K562 (cell line): ENCODE measurements at regions not wholly inside any gene's neighbourhood (a gene's known extent, or its start where the extent isn't known, plus 50 kb on each side); places are given as distances from the start of the nearest gene placed in this dataset.
A peak's percentile ranks its signal among the peaks of the same experiment; 100 is the strongest.

Experiments
- ATAC-seq: fragments of 200-7000 bp; cut with Tn5 transposase; 3 replicates; pipeline ENCODE4 v1.9.1; 2020; ENCODE audit warnings: moderate library complexity
- BruUV-seq: library from RNA; stranded (reverse); fragments of 400-500 nt; replicated peaks from 2 replicates; lab custom pipeline; 2021; lab: Mats Ljungman, UMichigan
- CTCF ChIA-PET: fragments of 300-600 bp; formaldehyde crosslinking; extraction: SDS; loops from one replicate; lab custom pipeline; 2021; ENCODE audit warnings: low intra/inter-chr PET ratio; lab: Yijun Ruan, JAX
- POLR2A ChIA-PET: fragments of 300-600, 350-650 bp; sonication (Branson Sonifier 250); formaldehyde crosslinking; extraction: SDS; loops from one replicate; lab custom pipeline; 2021; ENCODE audit warnings: antibody characterized with exemption, inconsistent platforms; lab: Yijun Ruan, JAX
- DNase-seq, 4 experiments: peaks; one replicate each; pipeline versions ENCODE4 v3.0.0 to v3.0.0-alpha.2; 2011 to 2018; ENCODE audit warnings: low spot score in 3 of 4, mixed read lengths in 3 of 4; ENCODE audit errors: extremely low read depth in 1 of 4
- FAIRE-seq: peaks from 2 replicates; lab custom pipeline; 2011; peaks lifted over from hg19 to GRCh38; lab: Jason Lieb, UNC
- H2AFZ ChIP-seq: 2 replicates; pipeline ENCODE4 v1.6.0; 2011; ENCODE audit warnings: low read depth, low read length, control low read depth, inconsistent platforms
- H3K27ac ChIP-seq: fragments of 200-600 bp; 3 replicates; pipeline ENCODE4 v1.8.0; 2011; ENCODE audit warnings: low read depth, mild to moderate bottlenecking, control low read depth, inconsistent platforms, low read length, moderate library complexity, mixed read lengths; ENCODE audit errors: extremely low read depth
- H3K27me3 ChIP-seq, 2 experiments: fragments of 300-600 bp in 1 of 2; 2 replicates in 1 of 2; 3 replicates in 1 of 2; pipeline versions ENCODE4 v1.6.0 to v1.8.0; 2011; ENCODE audit warnings: inconsistent platforms in 2 of 2, low read length in 2 of 2, mild to moderate bottlenecking in 1 of 2, mixed read lengths in 1 of 2, moderate library complexity in 1 of 2; ENCODE audit not compliant: control insufficient read depth in 2 of 2, insufficient read depth in 2 of 2
- H3K36me3 ChIP-seq: fragments of 300-600 bp; 3 replicates; pipeline ENCODE4 v1.8.0; 2011; ENCODE audit warnings: mild to moderate bottlenecking, low read length, inconsistent platforms; ENCODE audit not compliant: control insufficient read depth, insufficient read depth
- H3K4me1 ChIP-seq, 2 experiments: fragments of 200-600 bp in 1 of 2; replicated peaks in 1 of 2; 2 replicates in 1 of 2; 3 replicates in 1 of 2; pipeline versions ENCODE4 v1.5.1 to v1.8.0; 2011; ENCODE audit warnings: inconsistent platforms in 2 of 2, low read length in 2 of 2, mild to moderate bottlenecking in 1 of 2, mixed read lengths in 1 of 2, moderate library complexity in 1 of 2; ENCODE audit not compliant: control insufficient read depth in 2 of 2, insufficient read depth in 2 of 2
- H3K4me2 ChIP-seq: 2 replicates; pipeline ENCODE4 v1.6.1; 2011; ENCODE audit warnings: low read length, control low read depth, inconsistent platforms, mixed read lengths; ENCODE audit not compliant: insufficient read depth
- H3K4me3 ChIP-seq: fragments of 200-600 bp; sonication (generic), shearing (Covaris generic); 2 replicates; pipeline ENCODE4 v1.5.1; 2016; ENCODE audit warnings: control low read depth, inconsistent platforms
- H3K79me2 ChIP-seq: fragments of 200-600 bp; 3 replicates; pipeline ENCODE4 v1.8.0; 2011; ENCODE audit warnings: low read length, inconsistent platforms; ENCODE audit not compliant: control insufficient read depth, insufficient read depth
- H3K9ac ChIP-seq, 2 experiments: 2 replicates each; pipeline versions ENCODE4 v1.6.0 to v1.6.1; 2011; ENCODE audit warnings: low read depth in 2 of 2, low read length in 2 of 2, control low read depth in 1 of 2, inconsistent platforms in 1 of 2, mild to moderate bottlenecking in 1 of 2, mixed read lengths in 1 of 2; ENCODE audit not compliant: insufficient read depth in 1 of 2
- H3K9me1 ChIP-seq: one replicate; pipeline ENCODE4 v1.6.0; 2011; ENCODE audit warnings: inconsistent platforms, mild to moderate bottlenecking, low read length, moderate library complexity; ENCODE audit not compliant: control insufficient read depth, insufficient read depth
- H3K9me3 ChIP-seq: replicated peaks from 2 replicates; pipeline ENCODE4 v1.5.1; 2011; ENCODE audit warnings: low read depth, low read length, inconsistent platforms; ENCODE audit not compliant: control insufficient read depth, insufficient read depth
- H4K20me1 ChIP-seq: replicated peaks from 2 replicates; pipeline ENCODE4 v1.6.1; 2011; ENCODE audit warnings: low read length, inconsistent platforms, mixed read lengths; ENCODE audit not compliant: control insufficient read depth, insufficient read depth
- EGR1 ChIP-seq: fragments of 450-650 bp; conservative IDR thresholded peaks from 2 replicates; pipeline ENCODE4 v1.6.1; 2017; ENCODE audit warnings: mild to moderate bottlenecking
- KAT7 ChIP-seq: sonication (generic); formaldehyde crosslinking; IDR thresholded peaks from 2 replicates; pipeline ENCODE4 v1.8.0; 2022; ENCODE audit warnings: missing genetic modification reagents, mild to moderate bottlenecking, borderline replicate concordance
- XRCC3 ChIP-seq: fragments of 450-650 bp; IDR thresholded peaks from 2 replicates; pipeline ENCODE4 v1.6.1; 2017; ENCODE audit warnings: mild to moderate bottlenecking, moderate library complexity
- ZNF263 ChIP-seq: sonication (generic); formaldehyde crosslinking; IDR thresholded peaks from 2 replicates; pipeline ENCODE4 v1.8.0; 2022; ENCODE audit warnings: mild to moderate bottlenecking, missing genetic modification reagents, borderline replicate concordance
- WGBS: fragments of 100-300 bp; shearing (Covaris generic); methylation state at CpG from one replicate; pipeline ENCODE4 v1.1.6; 2016; ENCODE audit warnings: low coverage, mixed read lengths; ENCODE audit not compliant: insufficient coverage; ENCODE audit errors: missing lambda C conversion rate; 5-methylcytosine and 5-hydroxymethylcytosine counted together
- in situ Hi-C: fragments of 300-500 bp; cut with MboI; formaldehyde crosslinking; loops from 4 replicates; pipeline ENCODE4 v1.15.0; 2018; ENCODE audit warnings: inconsistent platforms, mixed read lengths
- intact Hi-C: fragments of 100-400 bp; cut with micrococcal nuclease; formaldehyde crosslinking; loops from 2 replicates; pipeline ENCODE4 v1.14.2; 2022
- TF ChIP-seq, protein P1 (sequence below): sonication (generic); formaldehyde crosslinking; IDR thresholded peaks from 2 replicates; pipeline ENCODE4 v1.8.0; 2022; ENCODE audit warnings: mild to moderate bottlenecking, missing genetic modification reagents
- TF ChIP-seq, protein P2 (sequence below): fragments of 200-800 bp; sonication (Bioruptor generic); IDR thresholded peaks from 2 replicates; pipeline ENCODE4 v1.6.1; 2017; ENCODE audit warnings: missing genetic modification characterization, missing compliant biosample characterization
- TF ChIP-seq, protein P3 (sequence below): sonication (generic); formaldehyde crosslinking; IDR thresholded peaks from 2 replicates; pipeline ENCODE4 v1.9.0; 2022; ENCODE audit warnings: mild to moderate bottlenecking, missing genetic modification reagents

DNA sequence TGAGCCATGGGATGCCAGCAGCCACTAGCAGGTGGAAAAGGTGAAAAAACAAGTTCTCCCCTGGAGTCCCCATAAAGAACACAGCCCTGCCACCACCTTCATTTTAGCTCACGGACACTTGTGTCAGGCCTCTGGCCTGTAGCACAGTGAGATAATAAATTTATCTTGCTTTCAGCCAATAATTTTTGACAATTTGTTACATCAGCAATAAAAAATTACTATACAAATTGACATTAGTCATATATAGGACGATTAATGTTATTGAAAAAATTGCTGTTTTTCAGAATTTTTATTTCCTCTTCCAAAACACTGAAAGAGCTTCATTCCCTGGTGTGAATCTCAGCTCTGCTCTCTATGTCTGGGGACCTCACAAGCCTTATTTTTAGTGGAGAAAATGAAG lies 152.9 kb upstream of the ETV3 start (continued):
- TF ChIP-seq, protein P1, sequence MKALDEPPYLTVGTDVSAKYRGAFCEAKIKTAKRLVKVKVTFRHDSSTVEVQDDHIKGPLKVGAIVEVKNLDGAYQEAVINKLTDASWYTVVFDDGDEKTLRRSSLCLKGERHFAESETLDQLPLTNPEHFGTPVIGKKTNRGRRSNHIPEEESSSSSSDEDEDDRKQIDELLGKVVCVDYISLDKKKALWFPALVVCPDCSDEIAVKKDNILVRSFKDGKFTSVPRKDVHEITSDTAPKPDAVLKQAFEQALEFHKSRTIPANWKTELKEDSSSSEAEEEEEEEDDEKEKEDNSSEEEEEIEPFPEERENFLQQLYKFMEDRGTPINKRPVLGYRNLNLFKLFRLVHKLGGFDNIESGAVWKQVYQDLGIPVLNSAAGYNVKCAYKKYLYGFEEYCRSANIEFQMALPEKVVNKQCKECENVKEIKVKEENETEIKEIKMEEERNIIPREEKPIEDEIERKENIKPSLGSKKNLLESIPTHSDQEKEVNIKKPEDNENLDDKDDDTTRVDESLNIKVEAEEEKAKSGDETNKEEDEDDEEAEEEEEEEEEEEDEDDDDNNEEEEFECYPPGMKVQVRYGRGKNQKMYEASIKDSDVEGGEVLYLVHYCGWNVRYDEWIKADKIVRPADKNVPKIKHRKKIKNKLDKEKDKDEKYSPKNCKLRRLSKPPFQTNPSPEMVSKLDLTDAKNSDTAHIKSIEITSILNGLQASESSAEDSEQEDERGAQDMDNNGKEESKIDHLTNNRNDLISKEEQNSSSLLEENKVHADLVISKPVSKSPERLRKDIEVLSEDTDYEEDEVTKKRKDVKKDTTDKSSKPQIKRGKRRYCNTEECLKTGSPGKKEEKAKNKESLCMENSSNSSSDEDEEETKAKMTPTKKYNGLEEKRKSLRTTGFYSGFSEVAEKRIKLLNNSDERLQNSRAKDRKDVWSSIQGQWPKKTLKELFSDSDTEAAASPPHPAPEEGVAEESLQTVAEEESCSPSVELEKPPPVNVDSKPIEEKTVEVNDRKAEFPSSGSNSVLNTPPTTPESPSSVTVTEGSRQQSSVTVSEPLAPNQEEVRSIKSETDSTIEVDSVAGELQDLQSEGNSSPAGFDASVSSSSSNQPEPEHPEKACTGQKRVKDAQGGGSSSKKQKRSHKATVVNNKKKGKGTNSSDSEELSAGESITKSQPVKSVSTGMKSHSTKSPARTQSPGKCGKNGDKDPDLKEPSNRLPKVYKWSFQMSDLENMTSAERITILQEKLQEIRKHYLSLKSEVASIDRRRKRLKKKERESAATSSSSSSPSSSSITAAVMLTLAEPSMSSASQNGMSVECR (CRISPR knock-in tag): no peak
- TF ChIP-seq ZNF263 (CRISPR knock-in tag) (no peak), EGR1 (no peak), XRCC3 (no peak), KAT7 (no peak)

DNA sequence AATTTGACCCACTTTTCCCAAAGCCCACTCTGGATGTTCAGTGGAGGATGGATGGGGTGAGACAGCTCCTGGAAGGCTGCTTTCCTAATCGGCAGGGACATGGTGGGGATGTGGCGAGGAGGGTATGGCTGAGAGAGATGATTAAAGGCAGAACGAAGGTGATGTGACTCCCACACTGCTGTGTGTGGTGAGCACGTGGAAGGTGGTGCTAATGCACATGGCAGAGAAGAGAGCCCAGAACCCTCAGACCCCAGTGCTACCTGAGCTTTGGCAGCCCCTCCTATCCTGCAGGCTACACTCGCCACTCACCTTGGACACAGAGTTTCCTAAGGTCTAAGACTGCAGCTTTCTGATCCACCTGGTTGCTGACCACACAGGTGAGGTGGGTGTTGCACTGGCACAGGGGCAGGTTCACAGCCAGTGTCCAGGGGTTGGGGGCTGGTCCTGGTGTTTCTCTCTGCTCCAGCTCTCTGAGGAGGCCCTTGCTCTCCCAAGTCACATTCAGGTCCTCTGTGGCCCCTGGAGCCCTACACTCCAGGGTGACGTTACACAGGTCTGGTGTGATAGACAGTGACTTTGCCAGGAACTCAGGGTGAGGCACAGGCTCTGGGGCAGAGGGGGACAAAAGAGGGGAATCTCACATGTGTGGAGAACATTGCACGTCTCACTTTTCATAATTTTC lies 151.4 kb upstream of the ETV3 start:
- H3K36me3 ChIP-seq: no peaks in the 10 kb centered on the region; the same call in 2 of the 3 replicates
- H3K9me1 ChIP-seq: no peaks in the 10 kb centered on the region
- H3K27me3 ChIP-seq: peaks cover 0 to 10% of the 10 kb centered on the region in 2 experiments; a peak in 3 of 5 replicates
- peak overlapping the region; percentile 63; the same call in 1 of the 2 replicates for H2AFZ ChIP-seq
- no peak overlapping the region for H3K9ac ChIP-seq
- WGBS: 26% methylated on average over 7 of the region's 7 CpGs
- no peak for DNase-seq
- no peak overlapping the region for H3K4me2 ChIP-seq
- no TSS peak for BruUV-seq
- FAIRE-seq: no peak
- intact Hi-C loops (no loop called here), in situ Hi-C loops (no loop called here)
- H3K4me3 ChIP-seq: no peak overlapping the region
- ATAC-seq: no peak
- H3K27ac ChIP-seq: no peak overlapping the region
- ChIA-PET CTCF (no interaction called here), POLR2A (interaction anchor here (0.5 kb wide), 1 partner anchor 41 kb away, joined by 5 read pairs; no protein-coding TSS in a partner anchor)
- H3K9me3 ChIP-seq: no peaks in the 10 kb centered on the region
- peaks cover 0 to 9% of the 10 kb centered on the region in 2 experiments; a peak in 3 of 5 replicates for H3K4me1 ChIP-seq
- no peaks in the 10 kb centered on the region for H3K79me2 ChIP-seq
- H4K20me1 ChIP-seq: no peaks in the 10 kb centered on the region
- TF ChIP-seq, protein P2, sequence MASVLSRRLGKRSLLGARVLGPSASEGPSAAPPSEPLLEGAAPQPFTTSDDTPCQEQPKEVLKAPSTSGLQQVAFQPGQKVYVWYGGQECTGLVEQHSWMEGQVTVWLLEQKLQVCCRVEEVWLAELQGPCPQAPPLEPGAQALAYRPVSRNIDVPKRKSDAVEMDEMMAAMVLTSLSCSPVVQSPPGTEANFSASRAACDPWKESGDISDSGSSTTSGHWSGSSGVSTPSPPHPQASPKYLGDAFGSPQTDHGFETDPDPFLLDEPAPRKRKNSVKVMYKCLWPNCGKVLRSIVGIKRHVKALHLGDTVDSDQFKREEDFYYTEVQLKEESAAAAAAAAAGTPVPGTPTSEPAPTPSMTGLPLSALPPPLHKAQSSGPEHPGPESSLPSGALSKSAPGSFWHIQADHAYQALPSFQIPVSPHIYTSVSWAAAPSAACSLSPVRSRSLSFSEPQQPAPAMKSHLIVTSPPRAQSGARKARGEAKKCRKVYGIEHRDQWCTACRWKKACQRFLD (CRISPR knock-in tag): no peak
- TF ChIP-seq, protein P3, sequence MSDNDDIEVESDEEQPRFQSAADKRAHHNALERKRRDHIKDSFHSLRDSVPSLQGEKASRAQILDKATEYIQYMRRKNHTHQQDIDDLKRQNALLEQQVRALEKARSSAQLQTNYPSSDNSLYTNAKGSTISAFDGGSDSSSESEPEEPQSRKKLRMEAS (CRISPR knock-in tag): 0 out of 2 replicates have a peak, but pooled peaks have one; percentile 25
